ENCODE measurements at regions not wholly inside any gene's neighbourhood (a gene's known extent, or its start where the extent isn't known, plus 50 kb on each side); places are given as distances from the start of the nearest gene placed in this dataset.

GRCh38 chr3:95460274-95460673 lies 1354.1 kb upstream of the EPHA6 start:
- H3K4me1 ChIP-seq, result no peaks in the 10 kb centered on the region
- WGBS, 2 donors, result 66 to 84% methylated on average over 2 of the region's 2 CpGs
- TF ChIP-seq CTCF (IDR thresholded peaks at IDR 0.05), result no peak
- no peak for TF ChIP-seq POLR2A (IDR thresholded peaks at IDR 0.05)
- H3K36me3 ChIP-seq, result no peaks in the 10 kb centered on the region
- H3K4me3 ChIP-seq (replicated peaks in 1 of 3), result no peak overlapping the region
- H3K9me3 ChIP-seq, result no peaks in the 10 kb centered on the region
- H3K27ac ChIP-seq, result no peak overlapping the region
- no peak for DNase-seq
- no peaks in the 10 kb centered on the region for H3K27me3 ChIP-seq
- intact Hi-C loops (cut with DNase I), result no loop called here

- Histone ChIP-seq H3K36me3 (no peaks in the 10 kb centered on the region), H3K27me3 (no peaks in the 10 kb centered on the region), H3K4me3 (replicated peaks in 1 of 3) (no peak overlapping the region), H3K9me3 (no peaks in the 10 kb centered on the region), H3K4me1 (no peaks in the 10 kb centered on the region), H3K27ac (no peak overlapping the region)
- TF ChIP-seq POLR2A (IDR thresholded peaks at IDR 0.05), result no peak
- no peak for TF ChIP-seq CTCF (IDR thresholded peaks at IDR 0.05)
- WGBS, 2 donors, result 74 to 93% methylated on average over 5 of the region's 5 CpGs
- no peak for DNase-seq
- intact Hi-C loops (cut with DNase I), result no loop called here
Observed at GRCh38 chr3:95462161-95462560, 1352.2 kb upstream of the EPHA6 start.

GRCh38 chr3:95464346-95464745 lies 1350.0 kb upstream of the EPHA6 start:
- TF ChIP-seq CTCF (IDR thresholded peaks at IDR 0.05) (no peak), POLR2A (IDR thresholded peaks at IDR 0.05) (no peak)
- no peaks in the 10 kb centered on the region for H3K27me3 ChIP-seq
- H3K27ac ChIP-seq, result no peak overlapping the region
- H3K36me3 ChIP-seq, result no peaks in the 10 kb centered on the region
- H3K4me3 ChIP-seq (replicated peaks in 1 of 3), result no peak overlapping the region
- 0 to 70% methylated on average over 1 of the region's 1 CpG for WGBS, 2 donors
- DNase-seq, result no peak
- no peaks in the 10 kb centered on the region for H3K4me1 ChIP-seq
- no peaks in the 10 kb centered on the region for H3K9me3 ChIP-seq
- intact Hi-C loops (cut with DNase I), result no loop called here

- Histone ChIP-seq H3K27ac (no peak overlapping the region), H3K4me1 (no peaks in the 10 kb centered on the region), H3K36me3 (no peaks in the 10 kb centered on the region), H3K9me3 (no peaks in the 10 kb centered on the region), H3K4me3 (replicated peaks in 1 of 3) (no peak overlapping the region), H3K27me3 (no peaks in the 10 kb centered on the region)
- TF ChIP-seq CTCF (IDR thresholded peaks at IDR 0.05) (no peak), POLR2A (IDR thresholded peaks at IDR 0.05) (no peak)
- intact Hi-C loops (cut with DNase I), result no loop called here
- 82 to 86% methylated on average over 2 of the region's 2 CpGs for WGBS, 2 donors
- no peak for DNase-seq
Observed at GRCh38 chr3:95468331-95468730, 1346.1 kb upstream of the EPHA6 start.

GRCh38 chr3:95474338-95474737 lies 1340.1 kb upstream of the EPHA6 start:
- 88 to 100% methylated on average over 1 of the region's 1 CpG for WGBS, 2 donors
- H3K4me1 ChIP-seq, result no peaks in the 10 kb centered on the region
- no peak overlapping the region for H3K27ac ChIP-seq
- intact Hi-C loops (cut with DNase I), result no loop called here
- no peak overlapping the region for H3K4me3 ChIP-seq (replicated peaks in 1 of 3)
- no peaks in the 10 kb centered on the region for H3K36me3 ChIP-seq
- no peaks in the 10 kb centered on the region for H3K27me3 ChIP-seq
- DNase-seq, result no peak
- TF ChIP-seq CTCF (IDR thresholded peaks at IDR 0.05) (no peak), POLR2A (IDR thresholded peaks at IDR 0.05) (no peak)
- no peaks in the 10 kb centered on the region for H3K9me3 ChIP-seq
